ENCODE measurements at regions not wholly inside any gene's neighbourhood (a gene's known extent, or its start where the extent isn't known, plus 50 kb on each side); places are given as distances from the start of the nearest gene placed in this dataset.

- Histone ChIP-seq H3K27ac (no peak overlapping the region), H3K4me2 (no peak overlapping the region), H4K20me1 (ENCODE audit: insufficient read depth, poor library complexity, severe bottlenecking) (no peaks in the 10 kb centered on the region), H3K27me3 (no peaks in the 10 kb centered on the region), H3K4me1 (ENCODE audit: insufficient read depth) (no peaks in the 10 kb centered on the region), H2AFZ (no peak overlapping the region), H3K9me2 (replicated peaks; ENCODE audit: insufficient read depth) (no peaks in the 10 kb centered on the region), H3K9me3 (ENCODE audit: low read depth) (no peaks in the 10 kb centered on the region), H3K36me3 (replicated peaks; ENCODE audit: insufficient read depth, low read depth) (no peaks in the 10 kb centered on the region), H3K79me2 (no peaks in the 10 kb centered on the region), H3K4me3 (no peak overlapping the region)
- TF ChIP-seq CTCF (IDR thresholded peaks at IDR 0.05; ENCODE audit: poor library complexity) (no peak), EZH2 (IDR thresholded peaks at IDR 0.05; ENCODE audit: borderline replicate concordance) (no peak), EZH2phosphoT487 (IDR thresholded peaks at IDR 0.05; ENCODE audit: low read depth, severe bottlenecking, unreplicated experiment) (no peak)
- 94% methylated on average over 4 of the region's 4 CpGs for WGBS (ENCODE audit: low lambda C conversion rate, missing lambda C conversion rate)
- DNase-seq (ENCODE audit: low spot score), result no peak
Observed at GRCh38 chr4:71962622-71963264, 69.1 kb upstream of the NPFFR2 start.

GRCh38 chr4:71974681-71975080, 57.1 kb upstream of the NPFFR2 start:
- Histone ChIP-seq H3K9me3 (ENCODE audit: low read depth) (no peaks in the 10 kb centered on the region), H3K36me3 (replicated peaks; ENCODE audit: insufficient read depth, low read depth) (no peaks in the 10 kb centered on the region), H3K4me3 (no peak overlapping the region), H3K79me2 (no peaks in the 10 kb centered on the region), H3K4me1 (ENCODE audit: insufficient read depth) (no peaks in the 10 kb centered on the region), H3K4me2 (no peak overlapping the region), H4K20me1 (ENCODE audit: insufficient read depth, poor library complexity, severe bottlenecking) (no peaks in the 10 kb centered on the region), H3K27me3 (no peaks in the 10 kb centered on the region), H2AFZ (no peak overlapping the region), H3K27ac (no peak overlapping the region), H3K9me2 (replicated peaks; ENCODE audit: insufficient read depth) (no peaks in the 10 kb centered on the region)
- TF ChIP-seq EZH2phosphoT487 (IDR thresholded peaks at IDR 0.05; ENCODE audit: low read depth, severe bottlenecking, unreplicated experiment), result no peak
- TF ChIP-seq CTCF (IDR thresholded peaks at IDR 0.05; ENCODE audit: poor library complexity), result no peak
- no peak for TF ChIP-seq EZH2 (IDR thresholded peaks at IDR 0.05; ENCODE audit: borderline replicate concordance)
- DNase-seq (ENCODE audit: low spot score), result peak; percentile 9
- WGBS (ENCODE audit: low lambda C conversion rate, missing lambda C conversion rate), result 62% methylated on average over 4 of the region's 4 CpGs

- Histone ChIP-seq H2AFZ (no peak overlapping the region), H3K36me3 (replicated peaks; ENCODE audit: insufficient read depth, low read depth) (no peaks in the 10 kb centered on the region), H3K4me2 (no peak overlapping the region), H3K27ac (no peak overlapping the region), H3K79me2 (no peaks in the 10 kb centered on the region), H3K27me3 (no peaks in the 10 kb centered on the region), H3K9me3 (ENCODE audit: low read depth) (no peaks in the 10 kb centered on the region), H3K4me1 (ENCODE audit: insufficient read depth) (no peaks in the 10 kb centered on the region), H4K20me1 (ENCODE audit: insufficient read depth, poor library complexity, severe bottlenecking) (no peaks in the 10 kb centered on the region), H3K4me3 (no peak overlapping the region), H3K9me2 (replicated peaks; ENCODE audit: insufficient read depth) (no peaks in the 10 kb centered on the region)
- no peak for TF ChIP-seq EZH2 (IDR thresholded peaks at IDR 0.05; ENCODE audit: borderline replicate concordance)
- no peak for TF ChIP-seq EZH2phosphoT487 (IDR thresholded peaks at IDR 0.05; ENCODE audit: low read depth, severe bottlenecking, unreplicated experiment)
- no peak for TF ChIP-seq CTCF (IDR thresholded peaks at IDR 0.05; ENCODE audit: poor library complexity)
- no peak for DNase-seq (ENCODE audit: low spot score)
Observed at GRCh38 chr4:71976523-71976922, 55.3 kb upstream of the NPFFR2 start.
